NT2/D1 (cell line): ENCODE measurements at regions not wholly inside any gene's neighbourhood (a gene's known extent, or its start where the extent isn't known, plus 50 kb on each side); places are given as distances from the start of the nearest gene placed in this dataset.
"Not testable (repeated sequence)": the region's sequence is repeated elsewhere in the genome, so short reads cannot be mapped to it uniquely, and the experiment has no call there.

Experiments used
- SUZ12 ChIP-seq: IDR thresholded peaks from 2 replicates; pipeline ENCODE4 v1.6.1; 2011; ENCODE audit not compliant: insufficient read length, insufficient read depth; ENCODE audit errors: extremely low read depth
- YY1 ChIP-seq: IDR thresholded peaks from 2 replicates; pipeline ENCODE4 v1.6.1; 2011; ENCODE audit not compliant: insufficient read length, insufficient read depth
- ZNF274 ChIP-seq: IDR thresholded peaks from 2 replicates; pipeline ENCODE4 v1.6.1; 2011; ENCODE audit warnings: mild to moderate bottlenecking, low read depth, low read length

DNA sequence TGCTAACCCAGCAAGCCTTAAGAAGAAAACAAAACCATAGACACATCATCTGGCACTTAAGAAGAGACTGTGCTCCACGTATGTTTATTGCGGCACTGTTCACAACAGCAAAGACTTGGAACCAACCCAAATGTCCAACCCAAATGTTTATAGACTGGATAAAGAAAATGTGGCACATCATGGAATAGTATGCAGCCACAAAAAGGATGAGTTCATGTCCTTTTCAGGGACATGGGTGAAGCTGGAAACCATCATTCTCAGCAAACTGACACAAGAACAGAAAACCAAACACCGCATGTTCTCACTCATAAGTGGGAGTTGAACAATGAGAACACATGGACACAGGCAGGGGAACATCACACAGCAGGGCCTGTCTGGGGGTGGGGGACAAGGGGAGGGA lies 76.5 kb upstream of the PLEKHG1 start:
- TF ChIP-seq YY1, ZNF274, SUZ12: not testable (repeated sequence)
